Right lobe of liver (tissue), 4 donors: ENCODE measurements at regions not wholly inside any gene's neighbourhood (a gene's known extent, or its start where the extent isn't known, plus 50 kb on each side); places are given as distances from the start of the nearest gene placed in this dataset.

Experiments used
- POLR2A ChIP-seq: fragments of 450-650 bp; IDR thresholded peaks from one replicate; pipeline ENCODE4 v1.6.1; 2017; ENCODE audit warnings: antibody characterized with exemption, mild to moderate bottlenecking
- TF ChIP-seq, protein P1 (sequence below), 4 donors: fragments of 200-600 bp in 3 of 4; fragments of 450-650 bp in 1 of 4; IDR thresholded peaks; one replicate each; pipeline versions ENCODE4 v1.5.1 to v1.8.0; 2016 to 2022; ENCODE audit warnings: antibody characterized with exemption in 4 of 4, mild to moderate bottlenecking in 2 of 4
- donor health status: DM: no; HTN: no; CAD: no.
- donor health status: DM: no; HTN: no; CAD: no.
- donor health status: DM: no; HTN: yes; CAD: no.

DNA sequence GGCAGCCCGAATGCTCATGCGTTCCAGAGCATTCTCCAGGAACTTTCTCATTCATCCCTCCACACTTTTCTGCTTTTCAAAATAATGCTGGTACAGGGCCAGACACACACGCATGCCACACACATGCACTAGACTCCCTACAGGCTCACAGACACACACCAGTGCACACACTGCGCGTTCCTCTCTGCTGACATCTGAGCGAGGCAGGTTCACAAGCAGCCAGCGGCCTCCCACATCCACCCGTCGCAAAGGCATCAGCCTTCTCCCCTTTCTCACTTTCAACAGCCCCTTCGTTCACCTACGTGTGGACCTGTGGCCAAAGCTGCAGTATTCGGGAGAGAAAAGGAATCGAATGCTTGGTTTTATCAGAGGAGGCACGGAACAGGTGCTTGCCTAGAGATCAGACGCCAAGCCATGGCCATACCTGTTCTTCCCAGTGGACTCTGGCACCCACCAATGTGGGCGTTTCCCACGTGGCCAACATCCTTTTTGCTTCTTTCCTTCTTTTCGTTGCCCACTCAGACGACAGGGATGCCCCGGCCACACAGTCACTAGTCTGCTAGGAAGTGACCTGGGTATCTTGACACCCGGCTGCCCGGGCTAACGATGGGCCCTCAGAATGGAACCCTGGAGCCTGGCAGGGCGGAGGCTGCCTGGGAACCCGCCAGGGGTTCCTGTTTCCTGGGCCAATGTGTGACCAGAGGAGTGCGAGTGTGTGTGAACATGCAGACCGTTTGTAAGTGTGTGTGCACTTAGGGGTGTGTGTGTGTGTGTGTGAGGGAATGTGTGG is 85.8 kb upstream of the ID2 start:
- TF ChIP-seq, protein P1, sequence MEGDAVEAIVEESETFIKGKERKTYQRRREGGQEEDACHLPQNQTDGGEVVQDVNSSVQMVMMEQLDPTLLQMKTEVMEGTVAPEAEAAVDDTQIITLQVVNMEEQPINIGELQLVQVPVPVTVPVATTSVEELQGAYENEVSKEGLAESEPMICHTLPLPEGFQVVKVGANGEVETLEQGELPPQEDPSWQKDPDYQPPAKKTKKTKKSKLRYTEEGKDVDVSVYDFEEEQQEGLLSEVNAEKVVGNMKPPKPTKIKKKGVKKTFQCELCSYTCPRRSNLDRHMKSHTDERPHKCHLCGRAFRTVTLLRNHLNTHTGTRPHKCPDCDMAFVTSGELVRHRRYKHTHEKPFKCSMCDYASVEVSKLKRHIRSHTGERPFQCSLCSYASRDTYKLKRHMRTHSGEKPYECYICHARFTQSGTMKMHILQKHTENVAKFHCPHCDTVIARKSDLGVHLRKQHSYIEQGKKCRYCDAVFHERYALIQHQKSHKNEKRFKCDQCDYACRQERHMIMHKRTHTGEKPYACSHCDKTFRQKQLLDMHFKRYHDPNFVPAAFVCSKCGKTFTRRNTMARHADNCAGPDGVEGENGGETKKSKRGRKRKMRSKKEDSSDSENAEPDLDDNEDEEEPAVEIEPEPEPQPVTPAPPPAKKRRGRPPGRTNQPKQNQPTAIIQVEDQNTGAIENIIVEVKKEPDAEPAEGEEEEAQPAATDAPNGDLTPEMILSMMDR (IDR thresholded peaks at IDR 0.05): no peak
- no peak for TF ChIP-seq POLR2A
